A549 (cell line): ENCODE measurements at regions not wholly inside any gene's neighbourhood (a gene's known extent, or its start where the extent isn't known, plus 50 kb on each side); places are given as distances from the start of the nearest gene placed in this dataset.

Experiments used
- ATAC-seq, 2 experiments: fragments of 200-7000 bp in 1 of 2; fragments of >200 bp in 1 of 2; cut with Nextera tagmentation in 1 of 2; cut with Tn5 transposase in 1 of 2; 3 replicates each; pipeline versions ENCODE4 v1.8.0 to v1.9.1; 2018 to 2020; ENCODE audit warnings: mild to moderate bottlenecking in 1 of 2, moderate library complexity in 1 of 2
- CTCF ChIA-PET: fragments of 300-600 bp; sonication (Branson Sonifier 250); formaldehyde crosslinking; extraction: SDS; loops from one replicate; lab custom pipeline; 2021; ENCODE audit warnings: antibody characterized with exemption, inconsistent platforms; lab: Yijun Ruan, JAX
- POLR2A ChIA-PET: fragments of 350-600 bp; formaldehyde crosslinking; extraction: SDS; loops from one replicate; lab custom pipeline; 2021; ENCODE audit warnings: antibody characterized with exemption, inconsistent platforms; lab: Yijun Ruan, JAX
- DNase-seq, 2 experiments: peaks; one replicate each; pipeline versions ENCODE4 v3.0.0 to v3.0.0-alpha.2; 2011 to 2016; ENCODE audit warnings: low read depth in 1 of 2, low spot score in 1 of 2
- FAIRE-seq: peaks from 2 replicates; lab custom pipeline; 2011; peaks lifted over from hg19 to GRCh38; lab: Jason Lieb, UNC
- H3K27ac ChIP-seq, 2 experiments: fragments of >200 bp; sonication (Bioruptor Twin); formaldehyde crosslinking; 3 replicates each; pipeline ENCODE4 v1.5.1; 2016 to 2017
- H3K4me1 ChIP-seq: fragments of >200 bp; sonication (Bioruptor Twin); formaldehyde crosslinking; 3 replicates; pipeline ENCODE4 v1.6.1; 2016
- H3K4me2 ChIP-seq: fragments of >200 bp; sonication (Bioruptor Twin); formaldehyde crosslinking; 3 replicates; pipeline ENCODE4 v1.6.1; 2016
- H3K4me3 ChIP-seq: fragments of >200 bp; sonication (Bioruptor Twin); formaldehyde crosslinking; 3 replicates; pipeline ENCODE4 v1.5.1; 2016
- H3K9me3 ChIP-seq: fragments of >200 bp; sonication (Bioruptor Twin); formaldehyde crosslinking; 3 replicates; pipeline ENCODE4 v1.6.1; 2016
- ATOH8 ChIP-seq: fragments of 250-450 bp; sonication (Bioruptor Pico); IDR thresholded peaks from 2 replicates; pipeline ENCODE4 v1.5.0; 2020; ENCODE audit warnings: low read depth, mild to moderate bottlenecking, moderate library complexity
- CBX2 ChIP-seq: fragments of 200-600 bp; sonication (generic); IDR thresholded peaks from 2 replicates; pipeline ENCODE4 v1.6.1; 2016; ENCODE audit warnings: low read depth, mild to moderate bottlenecking, borderline replicate concordance
- CBX8 ChIP-seq: fragments of 200-600 bp; sonication (generic); IDR thresholded peaks from 2 replicates; pipeline ENCODE4 v1.6.1; 2016
- CEBPB ChIP-seq, 2 experiments: fragments of >200 bp in 1 of 2; sonication (Bioruptor Twin) in 1 of 2; formaldehyde crosslinking in 1 of 2; IDR thresholded peaks; 2 replicates each; pipeline ENCODE4 v1.6.1; 2012 to 2016
- CHD4 ChIP-seq: fragments of 200-600 bp; sonication (generic); IDR thresholded peaks from 2 replicates; pipeline ENCODE4 v1.6.1; 2016; ENCODE audit warnings: antibody characterized with exemption, mild to moderate bottlenecking, borderline replicate concordance
- CTCF ChIP-seq: fragments of >200 bp; sonication (Bioruptor Twin); formaldehyde crosslinking; IDR thresholded peaks from 3 replicates; pipeline ENCODE4 v1.5.1; 2016
- ESRRA ChIP-seq: fragments of 150-350 bp; IDR thresholded peaks from 2 replicates; pipeline ENCODE4 v1.6.1; 2014; ENCODE audit warnings: mild to moderate bottlenecking, low read length, borderline replicate concordance
- GATA3 ChIP-seq: IDR thresholded peaks from 2 replicates; pipeline ENCODE4 v1.6.1; 2012; ENCODE audit warnings: borderline replicate concordance
- HEYL ChIP-seq: fragments of 250-450 bp; sonication (Bioruptor Pico); IDR thresholded peaks from 2 replicates; pipeline ENCODE4 v1.8.0; 2021; ENCODE audit warnings: mild to moderate bottlenecking, moderate library complexity
- HOXA7 ChIP-seq: fragments of 250-450 bp; sonication (Bioruptor Pico); IDR thresholded peaks from 2 replicates; pipeline ENCODE4 v1.5.0; 2020; ENCODE audit warnings: mild to moderate bottlenecking, moderate library complexity
- HOXB13 ChIP-seq: fragments of 250-450 bp; sonication (Bioruptor Pico); IDR thresholded peaks from 2 replicates; pipeline ENCODE4 v1.5.0; 2020; ENCODE audit warnings: low read depth, mild to moderate bottlenecking, moderate library complexity
- HOXB5 ChIP-seq: fragments of 250-450 bp; sonication (Bioruptor Pico); IDR thresholded peaks from 2 replicates; pipeline ENCODE4 v1.5.0; 2020; ENCODE audit warnings: mild to moderate bottlenecking, moderate library complexity
- JUN ChIP-seq, 2 experiments: fragments of >200 bp; sonication (Bioruptor Twin); formaldehyde crosslinking; IDR thresholded peaks; 2 replicates in 1 of 2; 3 replicates in 1 of 2; pipeline ENCODE4 v1.6.1; 2016 to 2017
- JUNB ChIP-seq: fragments of >200 bp; sonication (Bioruptor Twin); formaldehyde crosslinking; IDR thresholded peaks from 2 replicates; pipeline ENCODE4 v1.6.1; 2016
- KDM5A ChIP-seq: fragments of 200-600 bp; sonication (generic); IDR thresholded peaks from 2 replicates; pipeline ENCODE4 v1.6.1; 2016; ENCODE audit warnings: antibody characterized with exemption, mild to moderate bottlenecking
- MAFK ChIP-seq: fragments of 450-650 bp; IDR thresholded peaks from 2 replicates; pipeline ENCODE4 v1.6.1; 2014; ENCODE audit not compliant: partially characterized antibody
- MAZ ChIP-seq: fragments of 150-350 bp; IDR thresholded peaks from 2 replicates; pipeline ENCODE4 v1.6.1; 2014; ENCODE audit warnings: antibody characterized with exemption, low read depth, low read length, borderline replicate concordance
- NR3C1 ChIP-seq: fragments of >200 bp; sonication (Bioruptor Twin); formaldehyde crosslinking; IDR thresholded peaks from 3 replicates; pipeline ENCODE4 v1.6.1; 2017
- PHF8 ChIP-seq: fragments of 200-600 bp; sonication (generic); IDR thresholded peaks from 2 replicates; pipeline ENCODE4 v1.6.1; 2016; ENCODE audit warnings: low read depth, mild to moderate bottlenecking, antibody characterized with exemption, moderate library complexity, borderline replicate concordance
- POLR2AphosphoS2 ChIP-seq: conservative IDR thresholded peaks from 2 replicates; pipeline ENCODE4 v1.6.1; 2012; ENCODE audit warnings: low read length, improper control_type of control experiment, inconsistent platforms
- RAD21 ChIP-seq, 2 experiments: fragments of >200 bp in 1 of 2; sonication (Bioruptor Twin) in 1 of 2; formaldehyde crosslinking in 1 of 2; IDR thresholded peaks in 1 of 2; conservative IDR thresholded peaks in 1 of 2; 2 replicates in 1 of 2; 3 replicates in 1 of 2; pipeline ENCODE4 v1.6.1; 2012 to 2018; ENCODE audit warnings: inconsistent platforms in 1 of 2
- RARB ChIP-seq: fragments of 250-450 bp; sonication (Bioruptor Pico); IDR thresholded peaks from 2 replicates; pipeline ENCODE4 v1.8.0; 2021; ENCODE audit warnings: mild to moderate bottlenecking, moderate library complexity
- RCOR1 ChIP-seq: fragments of 150-350 bp; IDR thresholded peaks from 2 replicates; pipeline ENCODE4 v1.6.1; 2014; ENCODE audit warnings: antibody characterized with exemption, low read length, low read depth
- RFX5 ChIP-seq: fragments of 450-650 bp; IDR thresholded peaks from 2 replicates; pipeline ENCODE4 v1.7.1; 2014; ENCODE audit warnings: antibody characterized with exemption, mild to moderate bottlenecking, moderate library complexity
- RNF2 ChIP-seq: fragments of 200-600 bp; sonication (generic); IDR thresholded peaks from 2 replicates; pipeline ENCODE4 v1.6.1; 2016; ENCODE audit warnings: low read depth, mild to moderate bottlenecking, antibody characterized with exemption, moderate library complexity, borderline replicate concordance
- SMC3 ChIP-seq: fragments of >200 bp; sonication (Bioruptor Twin); formaldehyde crosslinking; IDR thresholded peaks from 3 replicates; pipeline ENCODE4 v1.6.1; 2018; ENCODE audit warnings: inconsistent platforms
- SREBF2 ChIP-seq: fragments of 450-650 bp; IDR thresholded peaks from 2 replicates; pipeline ENCODE4 v1.6.1; 2014; ENCODE audit warnings: mild to moderate bottlenecking, moderate library complexity
- WGBS: methylation state at CpG from one replicate; pipeline ENCODE4 v1.1.6; 2017; ENCODE audit errors: missing lambda C conversion rate; 5-methylcytosine and 5-hydroxymethylcytosine counted together
- TF ChIP-seq, protein P1 (sequence below): IDR thresholded peaks from 2 replicates; pipeline ENCODE4 v1.6.1; 2012
- TF ChIP-seq, protein P2 (sequence below): fragments of 450-650 bp; IDR thresholded peaks from 2 replicates; pipeline ENCODE4 v1.6.1; 2014; ENCODE audit warnings: antibody characterized with exemption

DNA sequence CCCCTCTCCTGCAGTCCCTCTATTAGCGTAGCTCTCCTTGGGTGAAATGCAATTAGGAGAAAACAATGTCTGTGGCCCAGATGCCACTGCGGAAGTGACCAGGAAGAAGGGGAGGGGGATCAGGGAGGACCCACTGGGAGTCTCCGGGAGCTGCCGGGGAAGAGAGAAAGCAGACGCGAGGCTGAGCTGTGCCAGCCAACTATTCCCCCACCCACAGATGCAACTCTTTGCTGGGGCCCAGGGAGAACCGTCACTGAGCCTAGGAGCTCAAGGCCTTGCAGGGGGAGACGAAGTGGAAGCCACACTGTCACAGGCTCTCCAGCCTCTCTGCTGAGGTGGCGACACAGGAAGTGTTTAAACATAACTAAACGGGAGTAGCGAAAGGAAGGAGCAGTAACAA is 149.2 kb downstream of the BCOR start:
- 89% methylated on average over 11 of the region's 11 CpGs for WGBS
- no peak overlapping the region for H3K27ac ChIP-seq
- no peak for ATAC-seq
- H3K4me1 ChIP-seq, result peaks cover 10% of the 10 kb centered on the region
- DNase-seq, result no peak
- no peak overlapping the region for H3K4me2 ChIP-seq
- no peak overlapping the region for H3K4me3 ChIP-seq
- FAIRE-seq, result no peak
- ChIA-PET CTCF (interaction anchor here (1.0 kb wide), 1 partner anchor 92 kb away, joined by 3 read pairs; no protein-coding TSS in a partner anchor), POLR2A (no interaction called here)
- H3K9me3 ChIP-seq, result no peaks in the 10 kb centered on the region
- TF ChIP-seq POLR2AphosphoS2 (no peak), RAD21 (conservative IDR thresholded peaks at IDR 0.05 in 1 of 2, IDR thresholded peaks at IDR 0.05 in 1 of 2) (no peak), HOXA7 (CRISPR knock-in tag) (no peak), HOXB5 (CRISPR knock-in tag) (no peak), ESRRA (no peak), HEYL (no peak), CTCF (no peak), JUN (IDR thresholded peaks at IDR 0.05) (no peak), JUNB (no peak), RARB (CRISPR knock-in tag) (no peak), GATA3 (no peak), CBX2 (no peak), KDM5A (no peak), MAZ (no peak), ATOH8 (CRISPR knock-in tag) (no peak)
- TF ChIP-seq, protein P1, sequence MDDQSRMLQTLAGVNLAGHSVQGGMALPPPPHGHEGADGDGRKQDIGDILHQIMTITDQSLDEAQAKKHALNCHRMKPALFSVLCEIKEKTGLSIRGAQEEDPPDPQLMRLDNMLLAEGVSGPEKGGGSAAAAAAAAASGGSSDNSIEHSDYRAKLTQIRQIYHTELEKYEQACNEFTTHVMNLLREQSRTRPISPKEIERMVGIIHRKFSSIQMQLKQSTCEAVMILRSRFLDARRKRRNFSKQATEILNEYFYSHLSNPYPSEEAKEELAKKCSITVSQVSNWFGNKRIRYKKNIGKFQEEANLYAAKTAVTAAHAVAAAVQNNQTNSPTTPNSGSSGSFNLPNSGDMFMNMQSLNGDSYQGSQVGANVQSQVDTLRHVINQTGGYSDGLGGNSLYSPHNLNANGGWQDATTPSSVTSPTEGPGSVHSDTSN, result no peak

GRCh38 chrX:39950018-39950688 is 147.6 kb downstream of the BCOR start:
- DNase-seq (no peak), ATAC-seq (no peak), FAIRE-seq (no peak)
- Histone ChIP-seq H3K4me3 (no peak overlapping the region), H3K9me3 (no peaks in the 10 kb centered on the region), H3K4me2 (no peak overlapping the region), H3K27ac (no peak overlapping the region), H3K4me1 (peaks cover 23% of the 10 kb centered on the region)
- WGBS, result 87% methylated on average over 3 of the region's 3 CpGs
- POLR2A ChIA-PET, result no interaction called here
- TF ChIP-seq, protein P2, sequence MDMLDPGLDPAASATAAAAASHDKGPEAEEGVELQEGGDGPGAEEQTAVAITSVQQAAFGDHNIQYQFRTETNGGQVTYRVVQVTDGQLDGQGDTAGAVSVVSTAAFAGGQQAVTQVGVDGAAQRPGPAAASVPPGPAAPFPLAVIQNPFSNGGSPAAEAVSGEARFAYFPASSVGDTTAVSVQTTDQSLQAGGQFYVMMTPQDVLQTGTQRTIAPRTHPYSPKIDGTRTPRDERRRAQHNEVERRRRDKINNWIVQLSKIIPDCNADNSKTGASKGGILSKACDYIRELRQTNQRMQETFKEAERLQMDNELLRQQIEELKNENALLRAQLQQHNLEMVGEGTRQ, result peak; percentile 61; the same call in 1 of the 2 replicates
- no peak for TF ChIP-seq CEBPB (IDR thresholded peaks at IDR 0.05)
- CTCF ChIA-PET, result interaction anchor here (0.6 to 1.0 kb wide), 3 partner anchors 19 to 218 kb away, joined by 3 to 4 read pairs (median 4); no protein-coding TSS in a partner anchor

GRCh38 chrX:39952989-39953388 is 144.8 kb downstream of the BCOR start:
- ATAC-seq, result no peak; a peak in 1 of 6 replicates
- no peak overlapping the region for H3K4me3 ChIP-seq
- peaks cover 27% of the 10 kb centered on the region for H3K4me1 ChIP-seq
- ChIA-PET CTCF (interaction anchor here (0.6 kb wide), 1 partner anchor 64 kb away, joined by 3 read pairs; no protein-coding TSS in a partner anchor), POLR2A (no interaction called here)
- 79% methylated on average over 3 of the region's 3 CpGs for WGBS
- no peak for DNase-seq
- peak; percentile 51 for FAIRE-seq
- peak overlapping the region; percentile 68 to 85 for H3K27ac ChIP-seq
- H3K4me2 ChIP-seq, result peak overlapping the region; percentile 67
- no peaks in the 10 kb centered on the region for H3K9me3 ChIP-seq
- TF ChIP-seq RFX5 (no peak), CBX8 (no peak), POLR2AphosphoS2 (no peak), PHF8 (no peak), MAFK (no peak), RARB (CRISPR knock-in tag) (no peak), SMC3 (no peak), NR3C1 (no peak), JUN (IDR thresholded peaks at IDR 0.05) (no peak), RNF2 (no peak), HOXB13 (no peak), RCOR1 (no peak), CHD4 (no peak), CEBPB (IDR thresholded peaks at IDR 0.05) (no peak), SREBF2 (no peak)
- TF ChIP-seq, protein P1, result no peak
